Activated CD4-positive, alpha-beta T cell treated with anti-CD3 and anti-CD28 coated beads, Interleukin-2, amount 10 ng/mL, durations not matched to agents 7 days and 5 days (primary cell): ENCODE measurements at regions not wholly inside any gene's neighbourhood (a gene's known extent, or its start where the extent isn't known, plus 50 kb on each side); places are given as distances from the start of the nearest gene placed in this dataset.

Experiments
- CTCF ChIA-PET: fragments of 350-600 bp; sonication (Branson Sonifier 250); formaldehyde crosslinking; loops from one replicate; lab custom pipeline; 2021; ENCODE audit warnings: antibody characterized with exemption; lab: Charles Lee
- POLR2A ChIA-PET: fragments of 350-600 bp; sonication (Branson Sonifier 250); formaldehyde crosslinking; loops from one replicate; lab custom pipeline; 2021; ENCODE audit warnings: antibody characterized with exemption; lab: Charles Lee
- DNase-seq: peaks from one replicate; pipeline ENCODE4 v3.0.0-alpha.2; 2020
- H3K27ac Mint-ChIP-seq: one replicate; pipeline ENCODE4 v1.8.0; 2021; ENCODE audit warnings: mild to moderate bottlenecking, moderate library complexity, mixed read lengths
- H3K27me3 Mint-ChIP-seq: one replicate; pipeline ENCODE4 v1.8.0; 2021; ENCODE audit warnings: mixed read lengths
- H3K36me3 Mint-ChIP-seq: one replicate; pipeline ENCODE4 v1.8.0; 2021; ENCODE audit warnings: low read depth, mixed read lengths
- H3K4me1 Mint-ChIP-seq: one replicate; pipeline ENCODE4 v1.8.0; 2021; ENCODE audit warnings: mixed read lengths
- H3K4me3 Mint-ChIP-seq: one replicate; pipeline ENCODE4 v1.8.0; 2021; ENCODE audit warnings: mild to moderate bottlenecking, moderate library complexity, mixed read lengths
- H3K9me3 Mint-ChIP-seq: one replicate; pipeline ENCODE4 v1.8.0; 2021; ENCODE audit warnings: mixed read lengths

- H3K9me3 Mint-ChIP-seq: no peaks in the 10 kb centered on the region
- H3K27me3 Mint-ChIP-seq: peaks cover 2% of the 10 kb centered on the region
- H3K4me3 Mint-ChIP-seq: no peak overlapping the region
- peaks cover 11% of the 10 kb centered on the region for H3K4me1 Mint-ChIP-seq
- ChIA-PET CTCF (interaction anchor here (0.6 to 1.3 kb wide), 3 partner anchors 9 to 1325 kb away, joined by 3 to 6 read pairs (median 3); no protein-coding TSS in a partner anchor), POLR2A (no interaction called here)
- H3K27ac Mint-ChIP-seq: no peak overlapping the region
- no peak for DNase-seq
- no peaks in the 10 kb centered on the region for H3K36me3 Mint-ChIP-seq
Observed at GRCh38 chr15:69591905-69592508, 139.4 kb downstream of the RPLP1 start.

GRCh38 chr15:69592954-69593353 lies 140.3 kb downstream of the RPLP1 start:
- ChIA-PET CTCF (interaction anchor here (1.1 kb wide), 1 partner anchor 12 kb away, joined by 3 read pairs; no protein-coding TSS in a partner anchor), POLR2A (no interaction called here)
- H3K27ac Mint-ChIP-seq: no peak overlapping the region
- no peak for DNase-seq
- no peak overlapping the region for H3K4me3 Mint-ChIP-seq
- H3K27me3 Mint-ChIP-seq: peaks cover 4% of the 10 kb centered on the region
- peaks cover 10% of the 10 kb centered on the region for H3K4me1 Mint-ChIP-seq
- no peaks in the 10 kb centered on the region for H3K36me3 Mint-ChIP-seq
- no peaks in the 10 kb centered on the region for H3K9me3 Mint-ChIP-seq

GRCh38 chr15:69593488-69593887 lies 140.9 kb downstream of the RPLP1 start:
- H3K4me1 Mint-ChIP-seq: peaks cover 5% of the 10 kb centered on the region
- ChIA-PET CTCF (interaction anchor here (1.1 kb wide), 1 partner anchor 11 kb away, joined by 3 read pairs; no protein-coding TSS in a partner anchor), POLR2A (no interaction called here)
- H3K36me3 Mint-ChIP-seq: no peaks in the 10 kb centered on the region
- no peak overlapping the region for H3K27ac Mint-ChIP-seq
- peaks cover 4% of the 10 kb centered on the region for H3K27me3 Mint-ChIP-seq
- H3K9me3 Mint-ChIP-seq: no peaks in the 10 kb centered on the region
- no peak for DNase-seq
- H3K4me3 Mint-ChIP-seq: no peak overlapping the region

- Mint-ChIP-seq H3K4me1 (peaks cover 5% of the 10 kb centered on the region), H3K27me3 (peaks cover 12% of the 10 kb centered on the region), H3K27ac (no peak overlapping the region), H3K9me3 (no peaks in the 10 kb centered on the region), H3K4me3 (no peak overlapping the region), H3K36me3 (no peaks in the 10 kb centered on the region)
- CTCF ChIA-PET: interaction anchor here (1.1 kb wide), 1 partner anchor 11 kb away, joined by 3 read pairs; no protein-coding TSS in a partner anchor
- DNase-seq: no peak
- POLR2A ChIA-PET: no interaction called here
Observed at GRCh38 chr15:69593981-69594966, 141.7 kb downstream of the RPLP1 start.

- Mint-ChIP-seq H3K9me3 (no peaks in the 10 kb centered on the region), H3K27me3 (peaks cover 15% of the 10 kb centered on the region), H3K4me1 (peaks cover 5% of the 10 kb centered on the region), H3K36me3 (no peaks in the 10 kb centered on the region), H3K27ac (no peak overlapping the region), H3K4me3 (no peak overlapping the region)
- POLR2A ChIA-PET: no interaction called here
- DNase-seq: no peak
- CTCF ChIA-PET: no interaction called here
Observed at GRCh38 chr15:69595009-69595791, 142.6 kb downstream of the RPLP1 start.

- no peak overlapping the region for H3K4me3 Mint-ChIP-seq
Observed at GRCh38 chr15:69597061-69597592, 144.5 kb downstream of the RPLP1 start.

GRCh38 chr15:69599271-69599670 lies 146.7 kb downstream of the RPLP1 start:
- H3K27me3 Mint-ChIP-seq: peaks cover 14% of the 10 kb centered on the region

More at GRCh38 chr15:69597061-69597592, 144.5 kb downstream of the RPLP1 start:
- H3K9me3 Mint-ChIP-seq: no peaks in the 10 kb centered on the region
- H3K36me3 Mint-ChIP-seq: no peaks in the 10 kb centered on the region
- DNase-seq: no peak
- ChIA-PET POLR2A (no interaction called here), CTCF (no interaction called here)
- H3K27me3 Mint-ChIP-seq: peaks cover 15% of the 10 kb centered on the region
- H3K27ac Mint-ChIP-seq: no peak overlapping the region
- peaks cover 5% of the 10 kb centered on the region for H3K4me1 Mint-ChIP-seq

GRCh38 chr15:69600556-69601085 lies 148.0 kb downstream of the RPLP1 start:
- Mint-ChIP-seq H3K4me1 (no peaks in the 10 kb centered on the region), H3K9me3 (no peaks in the 10 kb centered on the region), H3K36me3 (no peaks in the 10 kb centered on the region), H3K4me3 (no peak overlapping the region), H3K27ac (no peak overlapping the region), H3K27me3 (peaks cover 14% of the 10 kb centered on the region)
- no peak for DNase-seq
- ChIA-PET CTCF (interaction anchor here (0.6 to 1.1 kb wide), 2 partner anchors 8 to 9 kb away, joined by 3 to 6 read pairs; no protein-coding TSS in a partner anchor), POLR2A (no interaction called here)

More at GRCh38 chr15:69599271-69599670, 146.7 kb downstream of the RPLP1 start:
- Mint-ChIP-seq H3K36me3 (no peaks in the 10 kb centered on the region), H3K4me3 (no peak overlapping the region), H3K9me3 (no peaks in the 10 kb centered on the region), H3K4me1 (peaks cover 5% of the 10 kb centered on the region), H3K27ac (no peak overlapping the region)
- ChIA-PET POLR2A (no interaction called here), CTCF (interaction anchor here (1.1 kb wide), 1 partner anchor 10 kb away, joined by 3 read pairs; no protein-coding TSS in a partner anchor)
- no peak for DNase-seq

GRCh38 chr15:69601711-69602504 lies 149.3 kb downstream of the RPLP1 start:
- DNase-seq: no peak
- peaks cover 14% of the 10 kb centered on the region for H3K27me3 Mint-ChIP-seq
- CTCF ChIA-PET: interaction anchor here (0.6 kb wide), 1 partner anchor 510 kb away, joined by 3 read pairs; no protein-coding TSS in a partner anchor
- H3K4me1 Mint-ChIP-seq: peaks cover 8% of the 10 kb centered on the region
- no peaks in the 10 kb centered on the region for H3K36me3 Mint-ChIP-seq
- H3K4me3 Mint-ChIP-seq: no peak overlapping the region
- POLR2A ChIA-PET: no interaction called here
- no peak overlapping the region for H3K27ac Mint-ChIP-seq
- H3K9me3 Mint-ChIP-seq: no peaks in the 10 kb centered on the region

- H3K27me3 Mint-ChIP-seq: peaks cover 11% of the 10 kb centered on the region
- ChIA-PET CTCF (interaction anchor here (2.1 kb wide), 1 partner anchor 12 kb away, joined by 8 read pairs; no protein-coding TSS in a partner anchor), POLR2A (interaction anchor here (0.6 kb wide), 1 partner anchor 383 kb away, joined by 3 read pairs; no protein-coding TSS in a partner anchor)
- no peak for DNase-seq
- H3K4me1 Mint-ChIP-seq: peaks cover 8% of the 10 kb centered on the region
- H3K9me3 Mint-ChIP-seq: no peaks in the 10 kb centered on the region
- no peak overlapping the region for H3K4me3 Mint-ChIP-seq
- no peaks in the 10 kb centered on the region for H3K36me3 Mint-ChIP-seq
- no peak overlapping the region for H3K27ac Mint-ChIP-seq
Observed at GRCh38 chr15:69602921-69603320, 150.3 kb downstream of the RPLP1 start.
